ENCODE measurements at regions not wholly inside any gene's neighbourhood (a gene's known extent, or its start where the extent isn't known, plus 50 kb on each side); places are given as distances from the start of the nearest gene placed in this dataset.

DNA sequence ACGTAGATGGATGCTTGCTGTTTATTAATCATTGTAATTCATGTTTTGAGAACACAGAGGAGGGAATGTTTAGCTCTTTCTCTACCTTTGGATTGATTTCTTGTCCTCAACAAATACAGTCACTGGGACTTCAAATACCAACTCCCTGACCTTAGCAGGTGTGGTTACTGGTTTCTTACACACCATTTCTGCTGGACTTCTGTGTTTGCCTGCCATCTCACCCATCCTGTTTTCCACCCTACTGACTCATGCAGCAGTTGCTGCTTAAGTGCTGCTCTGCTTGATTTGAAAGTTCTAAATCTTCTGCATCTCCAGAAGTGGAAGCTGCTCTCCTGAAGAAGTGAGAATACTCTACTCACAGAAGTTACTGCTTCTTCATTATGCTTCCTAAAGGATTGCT, 170.3 kb downstream of the ZPLD1 start:
- no peak for DNase-seq

DNA sequence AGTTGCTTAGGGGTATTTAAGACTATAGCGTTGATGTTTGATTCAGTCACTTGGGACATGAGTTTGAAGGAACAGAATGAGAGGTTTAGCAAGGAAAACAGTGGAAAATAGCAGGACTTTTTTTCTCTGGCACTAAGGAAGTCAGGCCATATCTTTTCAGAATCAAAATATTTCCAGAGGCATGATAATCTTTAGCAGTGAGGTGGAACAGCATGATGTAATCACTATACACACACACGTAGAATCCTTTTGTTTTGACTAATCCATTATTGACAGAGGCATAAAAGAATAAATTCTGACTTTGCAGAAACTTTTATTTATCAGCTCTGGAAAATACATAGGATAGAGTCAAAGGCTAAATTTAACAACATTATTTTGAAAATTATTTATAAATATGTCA, 174.1 kb downstream of the ZPLD1 start:
- no peak for DNase-seq

DNA sequence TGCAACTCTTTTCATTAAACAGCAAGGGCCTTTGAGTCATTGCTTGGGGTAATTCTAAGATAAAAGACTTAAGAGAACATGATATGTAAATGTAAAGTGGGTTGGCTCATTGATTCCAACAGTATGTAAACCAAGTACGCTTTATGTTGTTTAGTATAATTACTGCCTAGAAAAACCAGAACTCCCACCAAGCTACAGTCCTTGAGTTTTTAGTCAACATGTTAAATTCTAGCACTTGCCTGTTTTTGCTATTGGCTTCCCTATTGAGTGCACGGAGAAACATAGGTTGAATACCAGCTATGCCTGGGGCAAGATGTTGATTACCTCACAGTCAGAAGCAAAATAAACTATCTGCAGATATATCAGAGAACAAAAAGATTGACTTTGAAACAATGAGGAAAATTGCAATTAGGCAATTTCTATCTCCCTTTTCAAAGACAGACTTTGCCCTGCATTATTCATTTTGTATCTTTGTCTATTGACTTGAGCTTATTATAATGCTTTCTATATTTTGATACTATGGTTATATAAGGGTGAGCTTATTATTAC, 179.3 kb downstream of the ZPLD1 start:
- DNase-seq, result no peak

DNA sequence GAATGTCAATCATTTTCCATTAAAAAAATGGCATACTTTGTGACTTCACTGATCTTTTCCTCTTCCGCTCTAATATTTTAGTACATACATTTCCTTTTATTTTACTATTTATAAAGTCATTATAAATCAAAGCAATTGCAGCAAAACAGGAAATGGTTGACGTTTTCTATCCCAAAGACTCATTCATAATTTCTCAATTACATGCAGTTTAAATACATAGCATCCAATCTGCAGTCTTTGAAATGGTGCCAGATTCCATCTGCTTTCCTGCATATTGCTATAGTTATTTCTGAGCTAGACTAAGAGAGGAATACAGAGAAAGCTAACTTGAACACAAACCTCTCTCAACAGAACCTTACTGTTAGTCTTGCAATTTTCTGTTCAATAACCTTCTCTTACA, 179.8 kb downstream of the ZPLD1 start:
- no peak for DNase-seq

DNA sequence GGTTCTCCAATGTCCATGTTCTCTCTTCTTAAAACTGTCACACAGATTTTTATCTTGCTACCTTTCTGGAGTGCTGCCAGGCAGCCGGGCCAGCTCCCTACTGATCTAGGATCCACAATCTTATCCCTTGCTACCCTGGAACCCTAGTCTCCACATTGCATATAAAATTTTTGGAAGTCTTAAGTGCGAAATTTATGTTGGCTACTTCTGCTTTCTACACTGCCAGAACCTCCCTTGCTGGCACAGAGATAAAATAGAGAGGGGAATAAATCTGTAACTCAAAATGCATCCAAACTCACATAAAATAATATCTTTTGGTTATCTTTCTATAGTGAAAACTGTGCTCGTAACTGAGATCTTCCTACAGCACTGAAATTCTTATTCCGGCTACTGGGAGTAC, 182.6 kb downstream of the ZPLD1 start:
- no peak for DNase-seq

DNA sequence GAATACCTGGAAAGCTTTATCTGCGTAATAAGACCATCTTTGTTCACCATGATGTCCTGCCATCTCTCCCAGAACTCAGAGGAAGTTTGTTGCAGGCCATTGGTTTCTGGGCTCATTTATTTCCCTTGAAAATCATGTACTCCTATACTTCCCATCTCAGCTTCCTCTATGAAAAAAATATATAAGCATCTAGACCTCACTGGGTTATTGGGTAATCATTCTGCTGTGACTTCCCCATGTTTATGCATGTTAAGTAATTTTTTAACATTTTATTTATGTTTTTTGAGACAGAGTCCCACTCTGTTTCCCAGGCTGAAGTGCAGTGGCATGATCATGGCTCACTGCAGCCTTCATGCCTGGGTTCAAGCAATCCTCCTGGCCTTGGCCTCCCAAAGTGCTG, 184.5 kb downstream of the ZPLD1 start:
- DNase-seq, result no peak

DNA sequence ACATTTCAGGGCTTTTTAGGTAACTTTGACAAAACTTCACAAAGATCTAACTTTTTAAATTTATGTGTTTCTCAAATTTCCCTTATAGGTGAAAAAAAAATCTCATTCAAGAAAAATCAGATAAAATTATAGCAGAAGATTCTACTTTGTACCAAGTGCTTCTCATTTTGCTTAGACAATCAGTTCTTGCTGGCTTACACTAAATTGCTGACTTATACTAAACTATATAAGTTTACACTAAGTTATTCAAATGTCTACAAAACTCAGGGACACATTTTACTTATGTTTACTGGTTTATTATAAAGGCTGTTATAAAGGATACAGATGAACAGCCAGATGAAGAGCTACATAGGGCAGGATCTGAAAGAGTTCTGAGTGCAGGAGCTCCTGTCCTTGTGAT, 195.1 kb downstream of the ZPLD1 start:
- DNase-seq, result no peak

DNA sequence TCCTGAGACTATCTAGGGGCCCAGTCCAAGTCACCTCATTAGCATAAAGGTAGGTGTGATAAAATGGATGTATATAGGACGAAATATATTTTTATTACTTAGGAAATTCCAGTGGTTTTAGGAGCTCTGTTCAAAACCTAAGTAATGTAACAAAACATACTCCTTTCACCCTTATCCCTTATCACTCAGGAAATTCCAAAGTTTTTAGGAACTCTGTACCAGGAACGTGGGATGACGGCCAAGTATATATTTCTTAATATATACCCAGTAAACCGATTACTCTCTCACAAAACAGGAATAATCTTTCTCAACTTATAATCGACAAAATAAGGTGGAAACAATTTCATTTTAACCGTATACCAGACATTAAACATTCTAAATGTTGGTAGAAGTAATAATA, 195.7 kb downstream of the ZPLD1 start:
- no peak for DNase-seq

DNA sequence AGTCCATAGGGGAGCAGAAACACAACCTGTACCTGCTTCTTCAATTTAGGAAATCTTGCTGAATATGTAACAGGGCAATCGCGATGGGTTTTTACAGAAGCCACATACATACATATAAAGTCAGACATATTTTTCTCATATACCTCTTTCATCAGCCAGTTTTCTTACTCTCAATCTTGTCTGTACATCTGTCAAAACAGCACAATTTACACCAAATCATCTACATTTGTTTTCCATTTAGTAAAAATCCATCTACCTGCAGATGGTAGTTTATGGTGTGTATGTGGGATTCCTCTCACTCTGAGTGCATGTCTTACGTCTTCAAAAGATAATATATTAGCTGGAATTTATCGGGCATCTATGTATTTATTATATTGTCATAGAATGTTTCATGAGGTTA, 208.7 kb downstream of the ZPLD1 start:
- DNase-seq, result no peak

DNA sequence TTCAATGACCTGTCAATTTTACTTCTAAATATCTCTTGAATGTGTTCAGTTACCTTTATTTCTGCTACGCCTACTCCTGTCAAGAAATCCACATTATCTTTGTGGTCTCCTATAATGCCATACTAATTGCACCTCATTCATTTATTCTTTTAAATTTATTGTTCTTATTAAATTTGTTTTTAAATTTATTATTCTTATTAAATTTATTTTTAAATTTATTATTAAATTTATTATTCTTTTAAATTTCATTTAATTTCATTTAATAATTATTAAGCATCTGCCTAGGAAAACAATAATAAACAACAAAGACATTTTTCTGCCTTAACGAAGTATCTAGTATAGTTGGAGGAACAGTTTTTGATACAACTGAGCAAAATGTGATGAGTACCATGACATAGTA, 211.7 kb downstream of the ZPLD1 start:
- no peak for DNase-seq

DNA sequence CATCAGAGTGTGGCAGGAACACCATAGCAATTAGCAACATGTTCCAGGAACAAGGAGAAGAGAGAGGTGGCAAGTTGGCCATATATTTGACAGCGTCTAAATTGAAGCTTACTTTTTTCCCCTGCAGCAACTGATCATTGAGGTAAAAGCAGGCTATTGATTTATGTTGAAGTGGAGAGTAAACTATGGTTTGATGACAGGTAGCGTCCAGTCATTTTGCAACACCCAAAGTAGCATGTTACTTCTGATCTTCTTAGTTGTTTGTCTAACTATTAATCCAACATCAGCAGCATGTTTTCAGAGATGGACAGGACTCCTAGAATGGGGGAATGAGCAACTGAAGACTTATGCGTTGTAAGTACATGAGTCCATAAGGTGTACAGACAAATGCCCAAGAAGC, 225.8 kb downstream of the ZPLD1 start:
- DNase-seq, result no peak

DNA sequence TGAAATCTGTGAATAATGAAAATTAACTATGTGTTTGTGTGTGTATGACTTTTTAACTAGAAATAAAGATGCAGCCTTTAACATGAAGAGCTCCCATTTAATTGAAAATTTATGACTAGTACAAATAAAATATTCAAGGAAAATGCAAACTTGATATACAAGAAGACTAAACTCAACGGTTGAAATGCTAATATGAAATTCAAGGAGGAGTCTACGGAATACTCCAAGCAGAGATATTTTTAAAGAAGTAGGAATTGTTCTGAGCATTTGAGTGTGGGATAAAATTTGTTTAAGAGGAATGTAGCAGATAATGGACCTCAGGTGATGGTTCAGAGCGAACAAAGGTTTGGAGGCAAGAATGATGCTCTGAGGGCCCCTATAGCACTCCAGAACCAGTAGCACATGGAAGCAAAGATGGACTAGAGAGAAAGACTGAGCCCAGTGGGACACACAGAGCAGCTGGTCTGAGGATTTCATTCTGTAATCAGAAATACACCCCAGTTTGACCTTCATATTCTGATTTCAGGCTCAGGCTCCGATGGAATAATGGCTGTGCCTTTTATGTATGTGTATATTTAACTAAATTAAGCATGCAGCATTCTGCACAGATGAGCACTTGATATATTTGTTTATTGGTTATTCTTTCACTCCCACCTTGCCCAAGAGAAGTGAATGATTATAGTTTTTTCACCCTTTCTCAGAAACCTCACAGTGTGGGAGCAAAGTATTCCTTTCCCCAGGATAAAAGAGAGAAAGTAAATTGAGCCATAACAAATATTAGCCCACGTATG, 227.1 kb downstream of the ZPLD1 start:
- DNase-seq, result no peak

DNA sequence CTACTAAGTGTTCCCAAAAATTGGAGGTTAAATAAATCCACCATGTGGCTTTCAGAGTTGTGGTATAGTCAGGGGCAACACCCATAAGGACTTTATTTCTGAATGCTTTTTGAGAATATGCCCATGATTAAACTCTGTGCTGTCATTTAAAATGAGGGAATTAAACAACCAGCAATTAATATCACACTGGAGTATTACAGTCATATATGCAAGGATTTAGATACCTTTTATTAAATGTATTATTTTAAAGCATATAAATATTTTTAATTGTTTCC, 227.6 kb downstream of the ZPLD1 start:
- no peak for DNase-seq

DNA sequence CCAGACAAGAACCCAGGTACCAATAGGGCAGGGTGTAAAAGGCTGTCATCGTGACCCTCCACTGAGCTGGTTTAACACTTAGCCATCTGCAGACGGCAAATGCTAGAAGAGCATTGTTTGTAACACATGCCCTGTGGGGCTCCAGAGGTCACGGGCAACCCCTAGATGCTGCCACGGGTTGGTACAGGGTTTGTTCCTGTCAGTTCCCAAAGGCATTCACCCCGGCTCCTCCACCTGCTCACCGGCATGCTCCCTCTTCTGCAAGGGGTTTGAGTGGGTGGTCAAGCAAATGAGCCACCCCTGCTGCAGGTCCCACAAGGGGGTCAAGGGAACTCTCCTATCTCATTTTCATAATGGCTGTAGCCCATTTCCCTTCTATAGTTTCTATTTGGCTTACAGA, 229.3 kb downstream of the ZPLD1 start:
- no peak for DNase-seq

DNA sequence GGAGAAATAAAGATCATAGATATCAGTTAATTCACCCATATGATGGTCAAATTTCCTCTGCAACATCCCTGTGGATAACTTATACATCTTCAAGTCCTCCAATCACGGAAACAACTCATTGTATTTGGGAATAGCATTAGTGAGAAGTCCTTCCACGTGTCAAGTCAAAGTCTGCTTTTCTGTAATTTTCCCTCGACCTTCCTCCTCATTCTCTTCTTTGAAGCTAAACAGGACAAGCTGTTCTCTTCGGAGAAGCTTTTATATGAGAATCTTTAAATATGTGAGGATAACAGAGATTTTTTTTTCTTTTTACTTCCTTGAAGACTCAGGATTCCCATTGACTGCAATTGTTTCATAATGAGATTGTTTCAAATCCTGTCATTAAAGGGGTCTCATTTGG, 230.4 kb downstream of the ZPLD1 start:
- DNase-seq, result no peak

DNA sequence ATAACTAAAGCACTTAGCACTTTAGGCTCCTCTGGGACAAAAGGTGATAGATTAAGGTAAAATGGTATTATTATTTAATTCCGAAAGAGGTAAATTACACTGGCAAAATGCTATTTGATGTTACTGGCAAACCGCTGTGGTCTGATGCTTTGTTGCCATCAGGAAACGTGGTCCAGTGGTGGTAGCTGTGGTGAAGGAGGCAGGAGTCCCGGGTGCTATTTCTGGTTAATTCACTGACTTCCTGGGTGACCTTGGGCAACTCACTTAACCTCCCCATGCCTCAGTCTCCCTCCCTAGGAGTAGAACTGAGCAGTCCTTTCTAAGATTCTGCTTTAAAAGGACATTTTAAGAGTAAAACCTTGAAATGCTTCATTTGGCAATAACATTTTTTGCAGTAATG, 233.4 kb downstream of the ZPLD1 start:
- no peak for DNase-seq

DNA sequence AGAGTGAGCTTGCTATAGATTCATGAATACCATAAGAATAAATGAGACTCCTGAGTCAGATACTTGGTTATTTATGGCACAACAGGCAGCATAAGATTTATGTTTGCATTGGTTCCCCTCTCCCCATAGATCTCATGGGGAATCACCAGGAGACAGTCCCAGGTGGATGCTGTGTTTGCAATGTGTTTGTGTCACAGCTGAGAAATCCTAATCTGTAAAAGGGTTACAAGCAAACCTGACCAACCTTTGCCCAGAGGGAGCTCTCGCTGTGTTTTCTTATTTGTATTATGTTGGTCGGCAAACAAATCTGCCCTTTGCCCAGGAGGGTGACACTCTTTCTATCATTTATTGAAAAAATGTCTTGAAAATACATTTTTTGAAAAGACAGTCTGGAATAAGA, 236.2 kb downstream of the ZPLD1 start:
- DNase-seq, result no peak

DNA sequence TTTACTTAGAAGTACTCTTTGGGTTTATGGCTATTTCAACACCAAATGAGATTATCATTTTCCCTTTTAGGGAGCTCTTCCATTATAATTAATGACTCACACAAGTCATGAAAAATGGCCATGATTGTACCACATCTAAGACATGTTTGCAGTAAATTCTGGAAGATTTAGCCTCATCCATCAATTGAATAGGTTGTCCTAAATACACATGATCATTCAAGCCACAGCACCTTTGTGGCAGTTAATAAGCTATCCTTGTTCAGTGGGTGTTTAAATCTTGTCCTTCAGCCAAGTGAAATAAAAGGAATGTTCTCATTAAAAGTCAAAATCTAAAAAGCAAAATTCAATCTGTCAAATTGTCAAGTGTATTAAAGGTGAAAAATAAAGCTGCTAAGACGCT, 237.5 kb downstream of the ZPLD1 start:
- no peak for DNase-seq

DNA sequence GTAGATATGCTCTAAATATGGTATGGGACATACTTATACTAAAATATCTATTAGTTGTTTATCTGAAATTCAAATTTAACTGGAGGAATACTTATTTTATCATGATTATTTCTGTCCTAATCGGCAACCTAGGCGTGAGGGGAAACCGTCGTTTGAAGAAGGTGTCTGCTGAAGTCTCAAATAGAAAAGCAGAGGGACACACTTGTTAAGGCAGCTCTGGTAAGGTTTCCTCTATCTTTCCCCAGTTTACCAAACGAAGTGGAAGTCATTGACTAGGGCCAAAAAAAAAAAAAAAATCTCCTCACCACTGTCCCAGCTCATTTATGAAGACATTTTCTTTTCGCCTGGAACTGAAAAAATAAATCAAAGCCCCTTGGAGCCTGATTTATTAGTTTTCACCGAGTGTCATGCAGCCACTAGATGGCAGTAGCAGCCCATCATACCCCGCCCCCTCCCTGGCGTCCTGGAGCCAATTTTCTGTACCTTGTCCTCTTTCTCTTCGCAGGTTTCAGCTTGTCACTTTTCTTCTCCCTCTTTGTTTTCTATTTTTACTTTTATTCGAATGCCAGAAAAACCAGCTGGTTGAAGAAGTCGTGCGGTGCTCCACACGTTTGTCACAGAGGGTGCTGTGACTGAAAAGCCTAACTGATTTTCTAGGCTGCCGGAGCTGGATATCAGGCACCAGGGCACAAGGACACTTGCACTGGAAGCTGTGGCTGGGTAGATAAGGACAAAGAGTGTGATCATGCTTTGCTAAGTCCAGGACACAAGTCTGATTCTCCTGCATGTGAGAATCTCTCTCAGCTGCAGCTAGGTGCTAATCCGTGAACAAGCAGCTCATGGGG, 238.7 kb downstream of the ZPLD1 start:
- DNase-seq, result peak; percentile 46

DNA sequence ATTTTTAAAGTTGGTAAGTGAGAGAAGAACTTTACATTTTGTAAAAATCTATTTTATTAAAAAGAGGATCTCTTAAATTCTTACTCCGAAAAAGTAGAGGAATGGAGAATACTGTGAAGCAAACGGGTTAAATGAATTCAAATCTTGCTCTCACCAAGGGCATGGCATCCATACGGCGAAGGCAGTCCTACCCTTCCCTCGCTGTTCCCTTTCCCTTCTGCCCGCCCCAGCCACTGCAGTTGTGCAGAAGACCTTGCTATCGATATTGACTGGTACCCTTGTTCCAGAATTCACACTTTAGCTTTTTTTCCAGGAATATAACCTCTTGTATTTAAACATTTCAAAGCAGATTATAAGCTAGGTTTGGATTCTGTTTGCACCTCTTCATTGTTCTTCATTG, 239.5 kb downstream of the ZPLD1 start:
- no peak for DNase-seq

DNA sequence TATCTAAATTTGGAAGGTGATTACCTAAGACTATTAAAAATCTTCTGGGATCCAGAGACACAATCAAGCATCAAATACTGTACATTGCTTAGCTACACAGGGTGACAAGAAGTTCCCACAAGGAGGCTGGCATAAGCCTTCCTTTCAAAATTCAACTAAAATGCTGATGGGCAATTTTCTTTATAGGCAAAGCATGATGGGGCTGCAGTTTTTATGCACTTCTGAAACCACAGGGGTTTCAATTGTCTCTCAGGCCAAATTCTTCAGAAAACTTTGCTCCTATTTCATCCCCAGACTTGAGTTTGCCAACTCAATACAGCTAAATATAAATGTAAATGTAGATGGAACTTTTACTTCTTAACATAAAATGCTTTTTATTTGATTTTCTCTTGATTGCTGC, 241.6 kb downstream of the ZPLD1 start:
- no peak for DNase-seq

DNA sequence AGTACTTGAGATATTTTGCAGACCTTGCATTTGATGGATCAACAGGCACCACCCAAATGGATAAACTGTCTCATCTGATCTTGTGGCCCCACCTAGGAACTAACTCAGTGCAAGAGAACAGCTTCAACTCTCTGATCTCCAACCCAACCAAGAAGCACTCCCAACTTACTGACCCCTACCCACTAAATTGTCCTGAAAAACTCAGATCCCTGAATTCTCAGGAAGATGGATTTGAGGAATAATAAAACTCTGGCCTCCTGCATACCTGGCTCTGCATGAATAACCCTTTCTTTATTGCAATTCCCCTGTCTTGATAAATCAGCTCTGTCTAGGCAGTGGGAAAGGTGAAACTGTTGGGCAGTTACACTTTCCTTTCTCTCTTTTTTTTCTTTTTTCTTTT, 247.9 kb downstream of the ZPLD1 start:
- DNase-seq, result no peak

DNA sequence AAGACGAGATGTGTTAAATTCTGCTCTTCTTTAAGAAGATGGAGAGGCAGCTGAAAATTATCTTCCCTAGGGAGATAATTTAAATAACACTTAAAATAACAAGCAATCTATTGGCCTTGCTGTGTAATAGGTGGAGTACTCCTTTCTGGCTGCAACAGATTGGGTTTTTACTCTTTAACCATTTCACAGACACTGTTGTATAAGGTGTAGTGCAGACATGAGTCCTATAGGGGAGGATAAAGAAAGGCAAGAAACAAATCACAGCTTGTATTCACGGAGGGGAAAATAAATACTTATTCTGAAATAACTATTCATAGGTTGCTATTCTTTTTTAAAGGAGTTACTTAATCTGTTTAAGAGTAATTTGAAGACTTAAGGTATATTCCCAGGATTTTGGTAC, 252.0 kb downstream of the ZPLD1 start:
- DNase-seq, result no peak

DNA sequence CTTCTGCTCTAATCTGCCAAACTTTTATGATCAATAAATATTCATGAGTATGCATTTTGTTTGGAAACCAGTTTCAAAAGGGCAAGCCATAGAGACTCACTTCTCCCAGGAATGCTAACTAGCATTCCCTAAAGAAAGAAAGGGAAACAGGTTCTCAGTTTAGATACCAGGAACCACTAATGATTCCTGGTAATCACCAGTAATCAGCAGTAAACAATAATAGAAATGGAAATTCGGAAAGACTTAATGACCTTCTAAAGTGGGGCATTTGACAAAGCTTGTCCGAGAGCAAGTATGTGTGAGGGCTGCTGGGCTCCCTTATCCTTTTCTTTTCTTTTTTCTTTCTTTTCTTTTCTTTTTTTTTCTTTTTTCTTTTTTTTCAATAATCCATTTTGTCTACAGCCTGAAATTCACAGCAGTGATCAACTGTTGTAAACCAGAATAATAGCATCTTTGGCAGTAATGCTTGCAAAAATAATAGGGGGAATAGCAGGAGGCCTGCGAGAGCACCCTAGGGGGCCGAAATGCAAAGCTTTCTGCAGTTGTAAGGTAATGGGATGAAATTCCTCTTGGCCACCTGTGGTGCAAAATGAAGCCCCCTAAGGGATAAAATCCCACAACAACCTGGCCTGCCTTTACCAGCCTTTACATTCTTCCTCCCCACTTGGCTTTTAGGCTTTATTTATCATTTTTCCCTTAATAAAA, 253.2 kb downstream of the ZPLD1 start:
- DNase-seq, result no peak
